ENCODE measurements at regions not wholly inside any gene's neighbourhood (a gene's known extent, or its start where the extent isn't known, plus 50 kb on each side); places are given as distances from the start of the nearest gene placed in this dataset.

DNA sequence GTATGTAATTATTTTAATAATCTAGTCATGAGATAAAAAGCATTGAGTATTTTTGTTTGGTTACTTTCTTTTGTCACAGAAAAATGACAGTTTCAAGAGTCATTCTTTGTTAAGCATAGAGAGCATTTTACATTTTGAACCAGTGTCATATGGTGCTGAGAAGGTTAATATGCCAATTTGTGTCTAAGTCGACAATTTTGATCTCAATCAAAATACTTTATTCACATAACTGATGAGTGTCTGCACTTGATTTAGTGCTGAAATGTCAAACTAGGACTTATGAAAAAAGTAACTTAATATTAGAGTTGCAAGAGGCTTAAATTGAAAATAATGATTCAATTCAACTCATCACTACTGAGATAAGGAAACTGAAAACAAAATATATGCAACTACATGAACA, 1804.6 kb upstream of the ACO1 start:
- H3K4me2 ChIP-seq (ENCODE audit: insufficient read depth, low read length) = no peak overlapping the region
- H3K27ac ChIP-seq (ENCODE audit: extremely low read depth, low read depth, low read length) = no peak overlapping the region
- ATAC-seq (no peak), DNase-seq (ENCODE audit: extremely low read depth in 1 of 4, low spot score in 3 of 4) (no peak), FAIRE-seq (no peak)
- no peaks in the 10 kb centered on the region for H3K79me2 ChIP-seq (ENCODE audit: control insufficient read depth, insufficient read depth, low read length)
- H3K9me1 ChIP-seq (ENCODE audit: control insufficient read depth, insufficient read depth, low read length) = no peaks in the 10 kb centered on the region
- TF ChIP-seq ZNF239 (CRISPR knock-in tag; IDR thresholded peaks at IDR 0.05) (no peak), SIN3A (IDR thresholded peaks at IDR 0.05; ENCODE audit: borderline replicate concordance in 2 of 2, control insufficient read depth in 1 of 2, low read depth in 2 of 2, low read length in 2 of 2) (no peak), SMAD2 (IDR thresholded peaks at IDR 0.05; ENCODE audit: low read depth, low read length) (no peak), CREB5 (CRISPR knock-in tag; IDR thresholded peaks at IDR 0.05) (no peak), YBX1 (IDR thresholded peaks at IDR 0.05) (no peak), ZNF224 (CRISPR knock-in tag; IDR thresholded peaks at IDR 0.05) (no peak), NCOR1 (IDR thresholded peaks at IDR 0.05) (no peak), CXXC5 (CRISPR knock-in tag; IDR thresholded peaks at IDR 0.05) (no peak), PML (IDR thresholded peaks at IDR 0.05; ENCODE audit: low read length) (no peak), NFYB (IDR thresholded peaks at IDR 0.05; ENCODE audit: extremely low read depth, insufficient read length) (no peak)
- TF ChIP-seq, protein P1, sequence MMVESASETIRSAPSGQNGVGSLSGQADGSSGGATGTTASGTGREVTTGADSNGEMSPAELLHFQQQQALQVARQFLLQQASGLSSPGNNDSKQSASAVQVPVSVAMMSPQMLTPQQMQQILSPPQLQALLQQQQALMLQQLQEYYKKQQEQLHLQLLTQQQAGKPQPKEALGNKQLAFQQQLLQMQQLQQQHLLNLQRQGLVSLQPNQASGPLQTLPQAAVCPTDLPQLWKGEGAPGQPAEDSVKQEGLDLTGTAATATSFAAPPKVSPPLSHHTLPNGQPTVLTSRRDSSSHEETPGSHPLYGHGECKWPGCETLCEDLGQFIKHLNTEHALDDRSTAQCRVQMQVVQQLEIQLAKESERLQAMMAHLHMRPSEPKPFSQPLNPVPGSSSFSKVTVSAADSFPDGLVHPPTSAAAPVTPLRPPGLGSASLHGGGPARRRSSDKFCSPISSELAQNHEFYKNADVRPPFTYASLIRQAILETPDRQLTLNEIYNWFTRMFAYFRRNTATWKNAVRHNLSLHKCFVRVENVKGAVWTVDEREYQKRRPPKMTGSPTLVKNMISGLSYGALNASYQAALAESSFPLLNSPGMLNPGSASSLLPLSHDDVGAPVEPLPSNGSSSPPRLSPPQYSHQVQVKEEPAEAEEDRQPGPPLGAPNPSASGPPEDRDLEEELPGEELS (CRISPR knock-in tag; IDR thresholded peaks at IDR 0.05; ENCODE audit: borderline replicate concordance) = no peak
- H3K4me1 ChIP-seq (replicated peaks in 1 of 2; ENCODE audit: control insufficient read depth in 2 of 2, insufficient read depth in 2 of 2, low read length in 2 of 2) = no peaks in the 10 kb centered on the region
- H3K27me3 ChIP-seq (ENCODE audit: control insufficient read depth in 2 of 2, insufficient read depth in 2 of 2, low read length in 2 of 2) = no peaks in the 10 kb centered on the region
- ChIA-PET CTCF (ENCODE audit: low intra/inter-chr PET ratio) (no interaction called here), POLR2A (no interaction called here)
- H3K36me3 ChIP-seq (ENCODE audit: control insufficient read depth, insufficient read depth, low read length) = no peaks in the 10 kb centered on the region
- no CpG with 5 or more reads among the region's 1 CpG for WGBS (ENCODE audit: insufficient coverage, low coverage, missing lambda C conversion rate)
- no peaks in the 10 kb centered on the region for H4K20me1 ChIP-seq (replicated peaks; ENCODE audit: control insufficient read depth, insufficient read depth, low read length)
- no peak overlapping the region for H3K4me3 ChIP-seq
- no peaks in the 10 kb centered on the region for H3K9me3 ChIP-seq (replicated peaks; ENCODE audit: control insufficient read depth, insufficient read depth, low read depth, low read length)
- no TSS peak for BruUV-seq (replicated peaks)
- in situ Hi-C loops (cut with MboI) = no loop called here
- no peak overlapping the region for H3K9ac ChIP-seq (ENCODE audit: insufficient read depth in 1 of 2, low read depth in 2 of 2, low read length in 2 of 2)
- intact Hi-C loops (cut with micrococcal nuclease) = no loop called here
- no peak overlapping the region for H2AFZ ChIP-seq (ENCODE audit: low read depth, low read length)

All from K562 (cell line).